Upper lobe of left lung (tissue), 6 donors: ENCODE measurements at regions not wholly inside any gene's neighbourhood (a gene's known extent, or its start where the extent isn't known, plus 50 kb on each side); places are given as distances from the start of the nearest gene placed in this dataset.
"Not testable (repeated sequence)": the region's sequence is repeated elsewhere in the genome, so short reads cannot be mapped to it uniquely, and the experiment has no call there.

Source experiments
- ATAC-seq, 2 donors: fragments of 200-7000 bp; cut with Tn5 transposase; one replicate each; pipeline ENCODE4 v1.9.1; 2022; ENCODE audit warnings: mild to moderate bottlenecking in 2 of 2, moderate library complexity in 2 of 2; ENCODE audit not compliant: low FRiP score in 2 of 2
- DNase-seq, 2 donors: peaks; one replicate each; pipeline ENCODE4 v3.0.0-alpha.2; 2019 to 2020
- H3K27ac ChIP-seq, 4 donors: fragments of 200-600 bp; sonication (generic); one replicate each; pipeline ENCODE4 v1.5.1; 2016 to 2019
- H3K27me3 ChIP-seq, 4 donors: fragments of 200-600 bp; sonication (generic); one replicate each; pipeline ENCODE4 v1.5.1; 2017 to 2019
- H3K36me3 ChIP-seq, 4 donors: fragments of 200-600 bp; sonication (generic); one replicate each; pipeline ENCODE4 v1.5.1; 2016 to 2019
- H3K4me1 ChIP-seq, 4 donors: fragments of 200-600 bp; sonication (generic); one replicate each; pipeline ENCODE4 v1.5.1; 2018 to 2019
- H3K4me3 ChIP-seq, 4 donors: fragments of 200-600 bp; sonication (generic); one replicate each; pipeline ENCODE4 v1.5.1; 2017 to 2019; ENCODE audit warnings: mild to moderate bottlenecking in 2 of 4, moderate library complexity in 1 of 4
- H3K9me3 ChIP-seq, 4 donors: fragments of 200-600 bp; sonication (generic); one replicate each; pipeline ENCODE4 v1.5.1; 2018 to 2019
- EP300 ChIP-seq, 4 donors: sonication (generic); formaldehyde crosslinking; IDR thresholded peaks; one replicate each; pipeline ENCODE4 v1.5.1; 2017; ENCODE audit warnings: antibody characterized with exemption in 4 of 4, control low read depth in 2 of 4
- POLR2A ChIP-seq, 4 donors: fragments of 450-650 bp; IDR thresholded peaks; one replicate each; pipeline ENCODE4 v1.5.1; 2016 to 2017; ENCODE audit warnings: antibody characterized with exemption in 4 of 4, mild to moderate bottlenecking in 2 of 4
- POLR2AphosphoS5 ChIP-seq, 2 donors: sonication (generic); formaldehyde crosslinking; IDR thresholded peaks; one replicate each; pipeline ENCODE4 v1.5.1; 2017; ENCODE audit warnings: antibody characterized with exemption in 2 of 2
- WGBS, 2 donors: methylation state at CpG; one replicate each; pipeline ENCODE4 v1.1.5; 2017 to 2018; 5-methylcytosine and 5-hydroxymethylcytosine counted together
- TF ChIP-seq, protein P1 (sequence below), 6 experiments: fragments of 450-650 bp in 4 of 6; fragments of 200-600 bp in 2 of 6; sonication (generic) in 2 of 6; IDR thresholded peaks; one replicate each; pipeline ENCODE4 v1.5.1; 2016 to 2019; ENCODE audit warnings: antibody characterized with exemption in 6 of 6
- donor health status: DM: no; HTN: no; CAD: no; lungs with moderate emphysema.
- donor health status: DM: no; HTN: yes; CAD: no; lungs with severe emphysema.

DNA sequence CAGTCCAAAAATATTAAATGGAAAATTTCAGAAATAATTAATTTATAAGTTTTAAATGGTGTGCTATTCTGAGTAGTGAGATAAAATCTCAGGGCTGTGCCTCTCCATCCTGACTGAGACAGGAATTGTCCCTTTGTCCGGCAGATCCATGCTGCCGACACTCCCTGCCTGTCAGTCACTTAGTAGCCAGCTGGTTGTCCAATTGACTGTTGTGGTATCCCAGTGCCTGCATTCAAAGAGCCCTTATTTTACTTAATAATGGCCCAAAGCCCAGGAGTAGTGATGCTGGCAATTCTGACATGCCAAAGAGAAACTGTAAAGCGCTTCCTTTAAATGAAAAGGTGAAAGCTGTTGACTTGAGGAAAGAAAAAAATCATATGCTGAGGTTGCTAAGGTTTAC lies 157.5 kb downstream of the ENC1 start:
- H3K27ac ChIP-seq = no peak overlapping the region
- no peaks in the 10 kb centered on the region for H3K27me3 ChIP-seq
- no peak for DNase-seq
- H3K4me3 ChIP-seq = no peak overlapping the region
- no peak for TF ChIP-seq POLR2A (IDR thresholded peaks at IDR 0.05)
- TF ChIP-seq POLR2AphosphoS5 (IDR thresholded peaks at IDR 0.05) = no peak
- no peak for TF ChIP-seq EP300 (IDR thresholded peaks at IDR 0.05)
- TF ChIP-seq, protein P1, sequence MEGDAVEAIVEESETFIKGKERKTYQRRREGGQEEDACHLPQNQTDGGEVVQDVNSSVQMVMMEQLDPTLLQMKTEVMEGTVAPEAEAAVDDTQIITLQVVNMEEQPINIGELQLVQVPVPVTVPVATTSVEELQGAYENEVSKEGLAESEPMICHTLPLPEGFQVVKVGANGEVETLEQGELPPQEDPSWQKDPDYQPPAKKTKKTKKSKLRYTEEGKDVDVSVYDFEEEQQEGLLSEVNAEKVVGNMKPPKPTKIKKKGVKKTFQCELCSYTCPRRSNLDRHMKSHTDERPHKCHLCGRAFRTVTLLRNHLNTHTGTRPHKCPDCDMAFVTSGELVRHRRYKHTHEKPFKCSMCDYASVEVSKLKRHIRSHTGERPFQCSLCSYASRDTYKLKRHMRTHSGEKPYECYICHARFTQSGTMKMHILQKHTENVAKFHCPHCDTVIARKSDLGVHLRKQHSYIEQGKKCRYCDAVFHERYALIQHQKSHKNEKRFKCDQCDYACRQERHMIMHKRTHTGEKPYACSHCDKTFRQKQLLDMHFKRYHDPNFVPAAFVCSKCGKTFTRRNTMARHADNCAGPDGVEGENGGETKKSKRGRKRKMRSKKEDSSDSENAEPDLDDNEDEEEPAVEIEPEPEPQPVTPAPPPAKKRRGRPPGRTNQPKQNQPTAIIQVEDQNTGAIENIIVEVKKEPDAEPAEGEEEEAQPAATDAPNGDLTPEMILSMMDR (IDR thresholded peaks at IDR 0.05) = no peak
- H3K9me3 ChIP-seq = no peaks in the 10 kb centered on the region
- H3K4me1 ChIP-seq = no peaks in the 10 kb centered on the region
- 67 to 80% methylated on average over 3 of the region's 3 CpGs for WGBS, 2 donors
- no peaks in the 10 kb centered on the region for H3K36me3 ChIP-seq
- ATAC-seq = no peak

DNA sequence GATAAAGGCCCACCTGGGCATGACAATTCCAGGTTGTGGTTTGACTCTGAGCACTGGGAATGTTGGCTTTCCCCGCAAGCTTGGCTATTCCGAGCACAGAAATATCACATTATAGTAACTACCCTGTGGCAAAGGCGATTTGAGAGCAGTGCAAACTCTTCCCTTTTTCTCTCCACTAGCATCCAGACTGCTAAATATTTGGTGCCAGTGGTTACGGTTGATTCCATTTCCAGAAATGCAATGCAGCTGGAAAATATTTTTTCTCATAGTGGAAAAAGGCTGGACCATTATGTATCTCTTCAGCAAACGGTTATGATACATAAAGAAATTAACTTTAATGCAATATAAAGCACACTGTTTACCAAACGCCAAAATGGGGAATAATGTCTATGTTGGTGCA lies 158.0 kb downstream of the ENC1 start:
- ATAC-seq = no peak
- WGBS, 2 donors = 91 to 92% methylated on average over 6 of the region's 6 CpGs
- no peak overlapping the region for H3K27ac ChIP-seq
- no peaks in the 10 kb centered on the region for H3K27me3 ChIP-seq
- H3K4me3 ChIP-seq = no peak overlapping the region
- TF ChIP-seq POLR2A (IDR thresholded peaks at IDR 0.05) = no peak
- DNase-seq = no peak
- H3K36me3 ChIP-seq = no peaks in the 10 kb centered on the region
- no peaks in the 10 kb centered on the region for H3K9me3 ChIP-seq
- H3K4me1 ChIP-seq = no peaks in the 10 kb centered on the region

DNA sequence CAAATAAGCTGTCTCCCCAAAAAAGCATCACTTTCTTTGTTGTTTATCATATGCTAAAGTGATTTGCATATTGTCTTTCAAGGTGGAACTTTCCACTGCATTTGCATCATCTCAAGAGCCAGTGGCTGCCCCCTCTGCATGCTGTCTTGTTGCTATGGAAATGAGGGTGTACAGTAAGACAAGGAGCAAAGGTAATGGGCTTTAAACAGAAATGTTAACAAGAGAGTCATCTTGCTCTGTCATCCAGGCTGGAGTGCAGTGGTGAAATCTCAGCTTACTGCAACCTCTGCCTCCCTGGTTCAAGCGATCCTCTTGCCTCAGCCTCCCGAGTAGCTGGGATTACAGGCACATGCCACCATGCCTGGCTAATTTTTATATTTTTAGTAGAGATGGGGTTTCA lies 159.2 kb downstream of the ENC1 start:
- ATAC-seq, H3K4me1 ChIP-seq, H3K9me3 ChIP-seq, H3K4me3 ChIP-seq, H3K27me3 ChIP-seq, H3K27ac ChIP-seq, DNase-seq, H3K36me3 ChIP-seq: not testable (repeated sequence)
- WGBS, 2 donors = 88 to 97% methylated on average over 2 of the region's 2 CpGs

DNA sequence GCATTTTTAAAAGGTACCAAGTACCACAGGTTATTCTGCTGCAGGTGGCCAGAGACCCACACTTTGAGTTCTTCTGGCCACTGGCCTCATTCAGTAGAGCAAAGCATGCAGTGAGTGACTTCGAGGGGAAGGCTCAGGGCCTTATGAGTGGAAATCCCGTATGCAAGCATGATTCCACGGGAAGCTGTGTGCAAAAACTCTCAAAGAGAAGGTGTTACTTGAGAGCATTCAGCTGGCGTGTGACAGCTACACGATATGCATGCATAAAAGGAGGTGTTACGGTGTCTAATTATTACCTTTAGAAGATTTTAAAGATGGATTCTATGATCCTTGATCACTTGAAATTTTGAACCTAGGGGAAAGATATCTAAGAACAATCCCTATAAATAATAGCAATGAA lies 160.3 kb downstream of the ENC1 start:
- Histone ChIP-seq H3K4me3 (no peak overlapping the region), H3K27ac (no peak overlapping the region), H3K36me3 (no peaks in the 10 kb centered on the region), H3K9me3 (no peaks in the 10 kb centered on the region), H3K27me3 (no peaks in the 10 kb centered on the region), H3K4me1 (no peaks in the 10 kb centered on the region)
- ATAC-seq (no peak), DNase-seq (no peak)
- 73 to 84% methylated on average over 6 of the region's 6 CpGs for WGBS, 2 donors
- TF ChIP-seq POLR2AphosphoS5 (IDR thresholded peaks at IDR 0.05) (no peak), EP300 (IDR thresholded peaks at IDR 0.05) (no peak), POLR2A (IDR thresholded peaks at IDR 0.05) (no peak)
- TF ChIP-seq, protein P1 (IDR thresholded peaks at IDR 0.05) = no peak

DNA sequence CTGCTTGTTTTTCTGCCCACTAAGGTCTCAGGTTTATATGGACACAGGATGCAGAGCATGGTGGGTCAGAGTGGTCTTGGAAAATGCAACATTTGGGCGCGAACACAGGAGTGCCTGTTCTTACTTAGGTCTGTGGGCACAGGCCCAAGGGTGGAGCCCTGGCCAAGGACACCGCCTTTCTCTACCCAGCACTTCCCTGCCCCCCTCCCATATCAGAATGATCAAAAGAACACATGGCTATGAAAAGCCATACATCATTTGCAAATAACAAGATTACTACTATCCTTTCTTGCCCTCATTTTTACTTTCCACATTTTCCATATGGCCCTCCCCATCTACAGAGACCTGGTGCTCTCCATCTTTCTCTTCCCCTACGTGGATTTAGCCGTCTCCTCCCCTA lies 162.2 kb downstream of the ENC1 start:
- Histone ChIP-seq H3K27ac (no peak overlapping the region), H3K4me1 (no peaks in the 10 kb centered on the region), H3K9me3 (no peaks in the 10 kb centered on the region), H3K36me3 (no peaks in the 10 kb centered on the region), H3K27me3 (no peaks in the 10 kb centered on the region), H3K4me3 (no peak overlapping the region)
- WGBS, 2 donors = 85 to 94% methylated on average over 5 of the region's 5 CpGs
- DNase-seq (no peak), ATAC-seq (no peak)
- TF ChIP-seq POLR2AphosphoS5 (IDR thresholded peaks at IDR 0.05) = no peak
- TF ChIP-seq EP300 (IDR thresholded peaks at IDR 0.05) = no peak
- no peak for TF ChIP-seq POLR2A (IDR thresholded peaks at IDR 0.05)
- TF ChIP-seq, protein P1 (IDR thresholded peaks at IDR 0.05) = no peak

DNA sequence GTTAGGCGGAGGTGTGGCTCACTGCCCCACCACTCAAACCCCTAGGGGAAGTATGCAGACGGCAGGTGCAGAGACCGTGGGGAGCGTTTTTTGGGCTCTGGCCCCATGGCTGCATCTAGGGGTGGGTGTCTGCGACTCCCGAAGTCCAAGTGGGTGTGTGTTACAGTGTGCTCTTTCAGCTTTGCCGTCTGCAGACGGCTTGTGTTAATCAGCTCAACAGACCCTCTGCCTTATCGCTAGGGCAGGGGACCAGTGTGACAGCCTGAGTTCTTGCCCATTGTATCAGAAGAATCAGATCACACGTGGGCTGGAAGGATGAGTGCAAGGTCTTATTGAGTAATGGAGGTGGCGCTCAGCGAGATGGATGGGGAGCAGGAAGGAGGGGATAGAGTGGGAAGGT lies 162.8 kb downstream of the ENC1 start:
- TF ChIP-seq POLR2A (IDR thresholded peaks at IDR 0.05) = no peak
- TF ChIP-seq, protein P1 (IDR thresholded peaks at IDR 0.05) = no peak
- TF ChIP-seq EP300 (IDR thresholded peaks at IDR 0.05) = no peak
- TF ChIP-seq POLR2AphosphoS5 (IDR thresholded peaks at IDR 0.05) = no peak
- no peaks in the 10 kb centered on the region for H3K9me3 ChIP-seq
- no peaks in the 10 kb centered on the region for H3K27me3 ChIP-seq
- WGBS, 2 donors = 94 to 95% methylated on average over 12 of the region's 12 CpGs
- H3K27ac ChIP-seq = no peak overlapping the region
- no peaks in the 10 kb centered on the region for H3K36me3 ChIP-seq
- DNase-seq (no peak), ATAC-seq (no peak)
- no peak overlapping the region for H3K4me3 ChIP-seq
- no peaks in the 10 kb centered on the region for H3K4me1 ChIP-seq
